ENCODE measurements at regions not wholly inside any gene's neighbourhood (a gene's known extent, or its start where the extent isn't known, plus 50 kb on each side); places are given as distances from the start of the nearest gene placed in this dataset.

DNA sequence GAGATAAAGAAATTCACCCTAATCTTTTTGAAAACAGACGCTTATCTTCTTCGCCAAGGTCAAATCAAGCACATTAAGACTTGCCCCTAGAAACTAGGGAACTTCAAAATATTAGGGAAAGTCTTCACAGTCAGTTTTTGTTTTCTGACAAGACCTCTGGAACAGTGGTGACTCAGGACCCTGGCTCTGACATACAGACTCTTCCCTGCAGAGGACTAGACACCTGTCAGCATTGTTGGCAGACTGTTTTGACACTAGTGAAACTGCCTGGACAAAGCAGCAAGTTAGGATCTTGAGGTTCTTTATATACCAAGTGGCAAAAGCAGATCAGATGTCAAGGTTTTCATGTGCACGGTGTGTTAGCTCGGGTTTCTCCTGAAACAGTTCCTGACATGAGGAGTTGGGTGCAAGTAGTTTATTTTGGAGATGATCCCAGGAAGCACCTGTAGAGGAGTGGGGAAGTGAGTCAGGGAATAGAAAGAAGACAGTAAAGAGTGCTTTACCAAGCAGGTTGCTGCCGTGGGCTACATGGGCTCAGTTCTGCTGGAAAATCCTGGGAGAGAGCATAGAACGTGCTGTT is 182.0 kb upstream of the IRX5 start:
- TF ChIP-seq EP300 (IDR thresholded peaks at IDR 0.05) = no peak
- no peak for TF ChIP-seq POLR2A (IDR thresholded peaks at IDR 0.05)
- TF ChIP-seq, protein P1, sequence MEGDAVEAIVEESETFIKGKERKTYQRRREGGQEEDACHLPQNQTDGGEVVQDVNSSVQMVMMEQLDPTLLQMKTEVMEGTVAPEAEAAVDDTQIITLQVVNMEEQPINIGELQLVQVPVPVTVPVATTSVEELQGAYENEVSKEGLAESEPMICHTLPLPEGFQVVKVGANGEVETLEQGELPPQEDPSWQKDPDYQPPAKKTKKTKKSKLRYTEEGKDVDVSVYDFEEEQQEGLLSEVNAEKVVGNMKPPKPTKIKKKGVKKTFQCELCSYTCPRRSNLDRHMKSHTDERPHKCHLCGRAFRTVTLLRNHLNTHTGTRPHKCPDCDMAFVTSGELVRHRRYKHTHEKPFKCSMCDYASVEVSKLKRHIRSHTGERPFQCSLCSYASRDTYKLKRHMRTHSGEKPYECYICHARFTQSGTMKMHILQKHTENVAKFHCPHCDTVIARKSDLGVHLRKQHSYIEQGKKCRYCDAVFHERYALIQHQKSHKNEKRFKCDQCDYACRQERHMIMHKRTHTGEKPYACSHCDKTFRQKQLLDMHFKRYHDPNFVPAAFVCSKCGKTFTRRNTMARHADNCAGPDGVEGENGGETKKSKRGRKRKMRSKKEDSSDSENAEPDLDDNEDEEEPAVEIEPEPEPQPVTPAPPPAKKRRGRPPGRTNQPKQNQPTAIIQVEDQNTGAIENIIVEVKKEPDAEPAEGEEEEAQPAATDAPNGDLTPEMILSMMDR (IDR thresholded peaks at IDR 0.05) = no peak
